Neutrophil (primary cell): ENCODE measurements at regions not wholly inside any gene's neighbourhood (a gene's known extent, or its start where the extent isn't known, plus 50 kb on each side); places are given as distances from the start of the nearest gene placed in this dataset.

Experiments
- H3K27ac ChIP-seq: fragments of 200-600 bp; sonication (generic); 2 replicates; pipeline ENCODE4 v1.5.1; 2016; ENCODE audit warnings: mild to moderate bottlenecking, moderate library complexity
- H3K27me3 ChIP-seq: fragments of 200-600 bp; sonication (generic); 2 replicates; pipeline ENCODE4 v1.6.0; 2016; ENCODE audit warnings: mild to moderate bottlenecking
- H3K36me3 ChIP-seq: fragments of 200-600 bp; sonication (generic); 2 replicates; pipeline ENCODE4 v1.5.1; 2017
- H3K4me1 ChIP-seq, 2 experiments: fragments of 200-600 bp in 1 of 2; sonication (generic) in 1 of 2; 1 replicate in 1 of 2; 2 replicates in 1 of 2; pipeline versions ENCODE4 v1.5.1 to v1.6.1; 2013 to 2016; ENCODE audit warnings: low read depth in 1 of 2, low read length in 1 of 2, mild to moderate bottlenecking in 1 of 2, moderate library complexity in 1 of 2; ENCODE audit not compliant: control insufficient read depth in 1 of 2, insufficient read depth in 1 of 2
- H3K4me3 ChIP-seq, 2 experiments: fragments of 200-600 bp in 1 of 2; sonication (generic) in 1 of 2; 1 replicate in 1 of 2; 2 replicates in 1 of 2; pipeline ENCODE4 v1.5.1; 2013 to 2016; ENCODE audit warnings: low read depth in 1 of 2, low read length in 1 of 2, mild to moderate bottlenecking in 1 of 2, moderate library complexity in 1 of 2
- H3K9me3 ChIP-seq: fragments of 200-600 bp; sonication (generic); 2 replicates; pipeline ENCODE4 v1.5.1; 2016
- CTCF ChIP-seq: fragments of 200-600 bp; sonication (generic); IDR thresholded peaks from 2 replicates; pipeline ENCODE4 v1.5.1; 2016; ENCODE audit warnings: antibody characterized with exemption

- Histone ChIP-seq H3K4me1 (peaks cover 6 to 15% of the 10 kb centered on the region in 2 experiments), H3K27ac (no peak overlapping the region), H3K27me3 (peaks cover 13% of the 10 kb centered on the region), H3K4me3 (no peak overlapping the region), H3K9me3 (no peaks in the 10 kb centered on the region), H3K36me3 (no peaks in the 10 kb centered on the region)
- no peak for TF ChIP-seq CTCF
Measured at GRCh38 chr2:42908518-42909200, 116.3 kb upstream of the HAAO start.

DNA sequence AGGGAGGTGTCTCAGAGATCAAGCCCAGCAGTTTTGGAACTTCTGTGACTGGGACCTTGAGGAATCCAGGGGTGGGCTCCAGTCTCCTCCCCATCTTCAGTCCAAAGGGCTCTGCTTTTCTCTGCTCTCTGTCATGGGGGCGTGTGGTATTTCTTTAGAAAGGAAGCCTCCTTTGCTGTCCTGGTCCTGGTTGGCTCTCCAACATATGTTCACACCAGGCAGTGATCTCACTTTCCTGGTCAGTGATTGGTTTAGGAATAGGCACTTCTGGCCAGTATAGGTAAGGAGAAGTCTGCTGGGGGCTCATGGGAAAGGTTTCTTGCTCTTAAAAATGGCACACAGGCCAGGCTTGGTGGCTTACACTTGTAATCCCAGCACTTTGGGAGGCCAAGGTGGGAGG, 115.5 kb upstream of the HAAO start:
- H3K9me3 ChIP-seq = no peaks in the 10 kb centered on the region
- H3K27ac ChIP-seq = no peak overlapping the region
- H3K36me3 ChIP-seq = no peaks in the 10 kb centered on the region
- no peak overlapping the region for H3K4me3 ChIP-seq
- H3K4me1 ChIP-seq = peaks cover 6 to 15% of the 10 kb centered on the region in 2 experiments
- no peak for TF ChIP-seq CTCF
- peaks cover 13% of the 10 kb centered on the region for H3K27me3 ChIP-seq

DNA sequence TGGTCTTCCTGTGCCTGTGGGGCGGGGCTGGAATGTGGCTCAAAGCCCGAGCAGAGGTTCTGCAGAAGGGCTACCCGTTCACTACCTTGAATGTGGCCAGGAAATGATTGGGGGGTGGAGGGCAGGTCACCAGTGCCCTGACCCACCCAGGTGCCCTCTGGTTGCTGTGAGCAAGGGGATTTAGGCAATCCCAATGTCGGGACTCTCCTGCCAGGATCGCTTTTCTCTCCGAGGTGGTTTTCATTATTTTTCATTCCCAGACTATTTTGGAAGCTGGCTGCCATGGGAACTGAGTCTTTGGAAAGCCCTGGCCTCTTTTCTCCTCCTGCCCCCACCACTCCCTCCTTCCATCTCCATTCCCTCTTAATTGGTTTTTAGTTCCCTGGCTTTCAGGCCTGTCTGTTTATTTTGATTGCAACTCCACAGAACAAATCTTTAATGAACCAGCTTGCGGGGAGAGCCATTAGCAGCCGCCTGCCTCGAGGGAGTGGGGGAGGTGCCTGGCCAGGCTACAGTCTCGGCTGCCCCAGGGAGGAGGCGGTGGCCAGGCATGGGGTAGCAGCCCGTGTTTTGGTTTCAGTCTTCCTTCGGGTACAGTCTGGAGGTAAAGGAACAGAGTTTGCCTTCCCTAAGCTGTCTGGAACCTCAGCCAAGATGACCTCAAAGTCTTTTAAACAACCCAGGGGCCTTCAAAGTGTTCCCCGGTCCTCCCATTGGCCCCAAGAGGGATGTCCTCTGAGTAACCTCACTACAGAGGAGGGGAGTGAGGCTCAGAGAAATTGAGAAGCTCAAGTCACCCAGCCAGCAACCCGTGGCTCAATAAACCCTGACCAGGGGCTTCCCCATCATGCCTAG, 114.4 kb upstream of the HAAO start:
- H3K9me3 ChIP-seq = no peaks in the 10 kb centered on the region
- H3K4me3 ChIP-seq = no peak overlapping the region
- H3K27me3 ChIP-seq = peaks cover 13% of the 10 kb centered on the region
- no peak overlapping the region for H3K27ac ChIP-seq
- H3K4me1 ChIP-seq = peaks cover 6 to 15% of the 10 kb centered on the region in 2 experiments
- TF ChIP-seq CTCF = no peak
- H3K36me3 ChIP-seq = no peaks in the 10 kb centered on the region

GRCh38 chr2:42906111-42906556, 113.8 kb upstream of the HAAO start:
- no peak overlapping the region for H3K27ac ChIP-seq
- no peak overlapping the region for H3K4me3 ChIP-seq
- peaks cover 6 to 15% of the 10 kb centered on the region in 2 experiments for H3K4me1 ChIP-seq
- H3K36me3 ChIP-seq = no peaks in the 10 kb centered on the region
- no peak for TF ChIP-seq CTCF
- peaks cover 13% of the 10 kb centered on the region for H3K27me3 ChIP-seq
- no peaks in the 10 kb centered on the region for H3K9me3 ChIP-seq

DNA sequence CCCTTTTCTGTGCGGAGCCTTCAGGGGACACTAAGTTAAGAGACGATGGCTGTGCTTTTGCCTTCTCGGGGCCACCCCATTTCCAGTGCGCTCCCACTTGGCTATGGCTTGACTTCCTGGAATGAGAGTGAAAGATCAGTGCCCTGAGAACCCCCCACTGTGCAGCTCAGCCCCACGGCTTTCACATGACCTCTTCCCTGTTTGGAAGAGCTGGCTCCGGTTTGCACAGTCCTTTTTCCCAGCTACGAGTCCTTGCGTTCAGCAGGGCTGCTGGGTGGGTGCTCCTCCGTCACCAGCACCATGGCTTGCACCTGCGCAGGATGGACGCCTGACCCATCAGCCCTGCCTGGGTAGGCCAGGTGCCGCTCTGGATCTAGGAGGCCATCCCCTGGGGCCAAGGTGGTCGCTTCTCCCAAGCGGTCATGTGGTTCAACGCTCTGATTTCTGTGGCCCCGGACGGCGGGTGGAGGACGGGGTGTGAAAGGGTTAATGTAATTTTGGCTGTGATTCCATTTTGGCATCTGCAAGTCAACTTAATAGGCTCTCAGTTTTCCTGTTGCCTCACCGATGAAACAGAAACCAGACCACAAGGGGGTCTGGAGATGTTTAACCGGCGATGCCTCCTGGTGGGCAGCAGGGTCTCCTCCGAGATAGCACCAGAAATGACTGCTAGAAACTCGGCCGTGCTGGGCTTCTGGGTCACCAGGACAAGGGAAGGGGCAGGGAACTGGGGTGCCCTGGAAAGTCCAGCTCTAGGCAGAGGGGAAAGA, 113.1 kb upstream of the HAAO start:
- Histone ChIP-seq H3K4me3 (no peak overlapping the region), H3K9me3 (no peaks in the 10 kb centered on the region), H3K4me1 (peaks cover 6 to 15% of the 10 kb centered on the region in 2 experiments), H3K27ac (no peak overlapping the region), H3K36me3 (no peaks in the 10 kb centered on the region), H3K27me3 (peaks cover 13% of the 10 kb centered on the region)
- TF ChIP-seq CTCF = no peak
